SK-N-SH (cell line): ENCODE measurements at regions not wholly inside any gene's neighbourhood (a gene's known extent, or its start where the extent isn't known, plus 50 kb on each side); places are given as distances from the start of the nearest gene placed in this dataset.

ENCODE experiments used
- EP300 ChIP-seq, 2 experiments: IDR thresholded peaks; 2 replicates each; pipeline versions ENCODE4 v1.4.0 to v1.6.1; 2012; ENCODE audit warnings: borderline replicate concordance in 1 of 2, low read depth in 1 of 2, low read length in 1 of 2
- EZH2phosphoT487 ChIP-seq: fragments of 200-600 bp; sonication (generic); IDR thresholded peaks from 2 replicates; pipeline ENCODE4 v1.6.1; 2017; ENCODE audit warnings: low read depth, mixed run types, mild to moderate bottlenecking, antibody characterized with exemption, moderate library complexity, borderline replicate concordance
- JUND ChIP-seq: IDR thresholded peaks from 2 replicates; pipeline ENCODE4 v1.4.0; 2012
- POLR2AphosphoS5 ChIP-seq: IDR thresholded peaks from 2 replicates; pipeline ENCODE4 v1.6.1; 2012; ENCODE audit warnings: low read depth, low read length
- RAD21 ChIP-seq: IDR thresholded peaks from 2 replicates; pipeline ENCODE4 v1.6.1; 2012; ENCODE audit warnings: mild to moderate bottlenecking, low read length
- RCOR1 ChIP-seq: fragments of 150-350 bp; IDR thresholded peaks from 2 replicates; pipeline ENCODE4 v1.6.1; 2017; ENCODE audit warnings: antibody characterized with exemption, low read length
- REST ChIP-seq: IDR thresholded peaks from 2 replicates; pipeline ENCODE4 v1.6.1; 2012; ENCODE audit warnings: mild to moderate bottlenecking, low read depth, low read length, moderate library complexity
- RFX5 ChIP-seq: IDR thresholded peaks from 2 replicates; pipeline ENCODE4 v1.6.1; 2012; ENCODE audit warnings: mild to moderate bottlenecking, improper control_type of control experiment, low read length
- SMC3 ChIP-seq: IDR thresholded peaks from 2 replicates; pipeline ENCODE4 v1.6.1; 2012; ENCODE audit warnings: low read depth, low read length, improper control_type of control experiment
- TF ChIP-seq, protein P1 (sequence below): fragments of 150-350 bp; IDR thresholded peaks from 2 replicates; pipeline ENCODE4 v1.6.1; 2017; ENCODE audit warnings: antibody characterized with exemption, low read length, low read depth, borderline replicate concordance
- TF ChIP-seq, protein P2 (sequence below): fragments of 200-600 bp; sonication (generic); IDR thresholded peaks from 2 replicates; pipeline ENCODE4 v1.6.1; 2017; ENCODE audit warnings: antibody characterized with exemption, mild to moderate bottlenecking, moderate library complexity

DNA sequence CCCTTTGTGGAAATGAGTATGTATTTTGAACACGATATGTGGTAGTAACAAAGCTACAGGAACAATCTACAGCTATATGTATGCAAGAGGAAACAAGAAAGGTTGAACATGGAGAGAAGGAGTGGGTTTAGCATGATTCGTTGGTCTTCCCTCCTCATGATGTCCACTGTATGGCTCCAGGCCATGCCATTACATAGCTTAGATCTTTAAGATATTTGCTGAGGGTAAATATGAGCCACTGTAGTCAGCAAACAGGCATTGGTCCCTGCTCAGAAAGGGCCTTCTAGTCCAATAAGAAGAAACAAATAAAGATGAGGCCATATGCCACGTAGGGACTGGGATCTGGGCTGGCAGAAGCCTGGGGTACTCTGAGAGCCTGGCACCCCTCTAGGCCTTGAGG is 543.2 kb upstream of the SGCD start:
- no peak for TF ChIP-seq REST
- TF ChIP-seq, protein P1, sequence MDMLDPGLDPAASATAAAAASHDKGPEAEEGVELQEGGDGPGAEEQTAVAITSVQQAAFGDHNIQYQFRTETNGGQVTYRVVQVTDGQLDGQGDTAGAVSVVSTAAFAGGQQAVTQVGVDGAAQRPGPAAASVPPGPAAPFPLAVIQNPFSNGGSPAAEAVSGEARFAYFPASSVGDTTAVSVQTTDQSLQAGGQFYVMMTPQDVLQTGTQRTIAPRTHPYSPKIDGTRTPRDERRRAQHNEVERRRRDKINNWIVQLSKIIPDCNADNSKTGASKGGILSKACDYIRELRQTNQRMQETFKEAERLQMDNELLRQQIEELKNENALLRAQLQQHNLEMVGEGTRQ = no peak
- TF ChIP-seq RCOR1 = no peak
- no peak for TF ChIP-seq JUND
- no peak for TF ChIP-seq EZH2phosphoT487
- no peak for TF ChIP-seq RAD21
- TF ChIP-seq, protein P2, sequence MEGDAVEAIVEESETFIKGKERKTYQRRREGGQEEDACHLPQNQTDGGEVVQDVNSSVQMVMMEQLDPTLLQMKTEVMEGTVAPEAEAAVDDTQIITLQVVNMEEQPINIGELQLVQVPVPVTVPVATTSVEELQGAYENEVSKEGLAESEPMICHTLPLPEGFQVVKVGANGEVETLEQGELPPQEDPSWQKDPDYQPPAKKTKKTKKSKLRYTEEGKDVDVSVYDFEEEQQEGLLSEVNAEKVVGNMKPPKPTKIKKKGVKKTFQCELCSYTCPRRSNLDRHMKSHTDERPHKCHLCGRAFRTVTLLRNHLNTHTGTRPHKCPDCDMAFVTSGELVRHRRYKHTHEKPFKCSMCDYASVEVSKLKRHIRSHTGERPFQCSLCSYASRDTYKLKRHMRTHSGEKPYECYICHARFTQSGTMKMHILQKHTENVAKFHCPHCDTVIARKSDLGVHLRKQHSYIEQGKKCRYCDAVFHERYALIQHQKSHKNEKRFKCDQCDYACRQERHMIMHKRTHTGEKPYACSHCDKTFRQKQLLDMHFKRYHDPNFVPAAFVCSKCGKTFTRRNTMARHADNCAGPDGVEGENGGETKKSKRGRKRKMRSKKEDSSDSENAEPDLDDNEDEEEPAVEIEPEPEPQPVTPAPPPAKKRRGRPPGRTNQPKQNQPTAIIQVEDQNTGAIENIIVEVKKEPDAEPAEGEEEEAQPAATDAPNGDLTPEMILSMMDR = no peak
- TF ChIP-seq EP300 (IDR thresholded peaks at IDR 0.05; ENCODE audit: borderline replicate concordance in 1 of 2, low read depth in 1 of 2, low read length in 1 of 2) = no peak
- TF ChIP-seq SMC3 = no peak
- TF ChIP-seq RFX5 = no peak
- no peak for TF ChIP-seq POLR2AphosphoS5
